ENCODE measurements at regions not wholly inside any gene's neighbourhood (a gene's known extent, or its start where the extent isn't known, plus 50 kb on each side); places are given as distances from the start of the nearest gene placed in this dataset.
"Not testable (repeated sequence)": the region's sequence is repeated elsewhere in the genome, so short reads cannot be mapped to it uniquely, and the experiment has no call there.

DNA sequence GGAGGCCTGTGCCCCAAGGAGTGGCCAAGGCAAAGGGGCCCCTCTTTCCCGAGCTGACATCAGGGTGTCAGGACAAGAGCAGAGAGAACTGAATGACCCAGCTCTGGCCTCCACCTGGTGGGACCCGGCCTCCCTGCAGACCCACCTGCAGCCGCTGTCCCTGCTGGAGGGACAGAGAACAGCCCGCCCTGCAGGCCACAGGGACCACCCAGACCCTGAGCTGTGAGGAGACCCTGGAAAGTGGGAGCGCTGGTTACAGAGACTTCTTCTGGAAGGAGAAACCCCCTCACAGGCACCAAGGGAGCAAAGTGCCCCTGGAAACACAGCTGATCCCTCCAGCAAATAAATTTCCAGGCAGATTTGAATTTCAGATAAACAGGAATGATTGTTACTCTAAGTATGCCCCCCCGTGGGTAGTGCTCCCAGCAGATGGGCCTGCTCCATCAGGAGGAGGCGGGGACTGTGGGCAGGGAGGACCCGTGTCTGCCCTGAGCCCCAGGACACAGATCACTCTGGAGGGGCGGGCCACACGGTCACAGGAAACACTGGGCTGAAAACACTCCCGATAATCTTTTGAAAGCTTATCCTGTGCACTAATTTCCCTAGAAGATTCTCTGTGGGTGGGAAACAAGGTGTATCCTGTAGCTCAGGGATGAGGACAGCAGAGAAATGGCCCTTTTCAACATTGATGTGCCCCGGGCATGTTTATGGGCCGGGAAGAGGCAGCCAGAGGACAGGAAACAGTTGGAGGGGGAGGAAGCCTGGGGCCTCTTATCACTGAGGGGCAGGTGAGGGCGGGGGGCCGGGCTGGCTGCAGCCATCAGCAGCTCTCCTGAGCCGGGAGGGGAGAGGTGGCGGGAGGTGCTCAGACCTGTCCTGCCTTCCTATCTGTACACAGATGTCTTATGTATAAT is 276.0 kb downstream of the ADGRD1 start:
- peak; percentile 15 for DNase-seq (ENCODE audit: low spot score)

DNA sequence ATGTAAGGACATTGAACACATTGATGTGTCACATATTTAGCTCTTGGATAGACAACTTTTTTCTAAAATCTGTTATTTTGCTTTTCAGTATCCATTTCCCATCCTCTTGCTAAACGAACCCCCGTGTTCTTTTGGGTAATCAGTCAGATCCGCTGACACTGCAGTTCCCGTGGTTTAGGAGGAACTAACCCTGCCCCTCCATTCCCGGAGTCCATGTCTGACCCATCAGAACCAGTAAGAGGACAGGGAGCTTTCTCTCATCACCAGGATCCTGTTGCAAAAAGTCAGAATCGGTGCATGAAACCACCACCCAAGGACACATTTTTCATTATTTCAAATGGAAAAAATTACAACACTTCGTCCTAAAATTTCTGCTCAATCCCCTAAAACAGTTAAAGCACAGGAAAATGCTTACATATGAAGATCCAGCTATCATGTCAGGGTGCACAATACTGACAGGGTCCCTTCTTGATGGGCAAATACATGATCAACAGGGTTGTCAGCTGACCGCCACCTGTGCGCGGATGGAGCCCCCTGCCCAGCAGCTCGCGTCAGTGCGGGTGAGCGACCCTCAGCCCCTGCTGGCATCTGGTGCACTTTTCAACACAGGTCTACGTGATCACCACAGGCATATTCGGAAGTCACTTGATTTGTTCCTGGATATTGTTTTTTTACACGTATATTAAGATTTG is 276.8 kb downstream of the ADGRD1 start:
- no peak for DNase-seq (ENCODE audit: low spot score)

DNA sequence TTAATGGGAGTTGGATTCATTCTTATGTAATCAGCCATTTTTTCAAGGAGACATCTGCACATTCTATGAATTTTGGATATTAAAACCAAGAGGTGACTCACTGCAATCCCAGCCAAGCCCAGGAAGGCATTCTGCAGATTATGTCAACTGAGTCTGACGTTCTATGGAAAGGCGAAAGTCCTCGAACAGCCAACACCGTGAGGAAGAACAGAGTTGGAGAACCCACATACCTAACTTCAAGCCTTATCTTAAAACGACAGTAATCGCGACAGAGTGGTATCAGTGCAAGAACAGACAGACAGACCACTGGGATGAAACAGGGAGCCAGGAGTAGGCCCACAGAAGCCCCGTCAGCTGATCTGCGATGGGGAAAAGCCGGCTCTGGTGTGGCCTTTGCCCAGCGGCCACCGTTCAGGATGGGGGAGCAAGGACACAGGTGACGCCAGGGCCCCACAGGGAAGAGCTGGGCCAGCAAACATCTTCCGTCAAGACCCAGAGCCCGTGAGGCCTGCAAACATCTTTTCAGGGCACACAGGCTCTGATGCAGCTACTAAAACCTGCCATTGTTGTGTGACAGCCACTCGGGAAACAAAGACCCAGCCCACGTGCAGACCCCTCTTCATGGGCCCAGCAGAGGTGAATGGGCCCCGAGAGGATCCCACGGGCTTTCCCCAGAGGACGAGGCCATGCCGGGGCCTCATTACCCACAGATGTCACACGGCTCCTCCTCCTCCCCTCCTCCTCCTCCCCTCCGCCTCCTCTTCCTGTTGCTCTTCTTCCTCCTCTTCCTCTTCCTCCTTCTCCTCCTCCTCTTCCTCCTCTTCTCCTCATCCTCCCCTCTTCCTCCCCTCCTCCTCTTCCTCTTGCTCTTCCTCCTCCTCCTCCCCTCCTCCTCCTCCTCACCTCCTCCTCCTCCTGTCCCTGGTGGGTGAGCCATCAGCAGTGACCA is 277.6 kb downstream of the ADGRD1 start:
- no peak for DNase-seq (ENCODE audit: low spot score)

DNA sequence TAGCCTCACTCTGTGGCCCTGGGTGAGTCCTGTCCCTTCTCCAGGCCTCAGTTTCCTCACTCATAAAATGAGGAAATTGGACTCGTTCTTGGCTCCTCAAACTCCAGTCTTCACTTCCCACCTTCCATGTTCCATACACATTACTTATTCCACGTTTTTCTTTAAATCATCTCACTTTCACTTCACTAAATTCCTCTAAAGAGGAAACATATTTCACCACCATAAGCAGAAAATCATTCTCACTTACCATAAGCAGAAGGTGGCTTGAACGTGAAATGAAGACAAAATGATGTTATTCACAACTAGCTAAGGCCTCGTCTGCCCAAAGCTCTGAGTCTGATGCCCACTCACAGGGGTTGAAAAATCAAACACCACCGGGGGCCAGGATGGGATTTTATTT is 278.3 kb downstream of the ADGRD1 start:
- no peak for DNase-seq (ENCODE audit: low spot score)

DNA sequence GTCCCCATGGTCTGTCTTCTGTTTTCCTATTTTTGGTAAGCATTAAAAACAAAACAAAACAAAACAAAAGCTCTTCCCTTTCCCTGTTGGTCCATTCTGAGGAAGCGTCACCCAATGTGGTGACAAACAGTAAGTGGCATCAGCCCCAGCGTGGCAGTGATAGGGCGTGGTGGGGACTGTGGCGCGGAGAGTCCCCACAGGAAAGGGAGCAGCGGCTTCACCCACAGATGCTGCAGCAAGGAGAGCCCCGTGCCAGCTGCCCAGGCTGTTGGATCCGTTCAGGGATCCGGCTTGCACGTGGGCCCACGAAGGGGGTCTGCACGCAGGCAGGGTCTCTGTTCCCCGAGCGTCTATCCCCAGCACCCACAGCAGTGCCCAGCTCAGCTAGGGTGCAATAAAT is 279.2 kb downstream of the ADGRD1 start:
- not testable (repeated sequence) for DNase-seq (ENCODE audit: low spot score)

DNA sequence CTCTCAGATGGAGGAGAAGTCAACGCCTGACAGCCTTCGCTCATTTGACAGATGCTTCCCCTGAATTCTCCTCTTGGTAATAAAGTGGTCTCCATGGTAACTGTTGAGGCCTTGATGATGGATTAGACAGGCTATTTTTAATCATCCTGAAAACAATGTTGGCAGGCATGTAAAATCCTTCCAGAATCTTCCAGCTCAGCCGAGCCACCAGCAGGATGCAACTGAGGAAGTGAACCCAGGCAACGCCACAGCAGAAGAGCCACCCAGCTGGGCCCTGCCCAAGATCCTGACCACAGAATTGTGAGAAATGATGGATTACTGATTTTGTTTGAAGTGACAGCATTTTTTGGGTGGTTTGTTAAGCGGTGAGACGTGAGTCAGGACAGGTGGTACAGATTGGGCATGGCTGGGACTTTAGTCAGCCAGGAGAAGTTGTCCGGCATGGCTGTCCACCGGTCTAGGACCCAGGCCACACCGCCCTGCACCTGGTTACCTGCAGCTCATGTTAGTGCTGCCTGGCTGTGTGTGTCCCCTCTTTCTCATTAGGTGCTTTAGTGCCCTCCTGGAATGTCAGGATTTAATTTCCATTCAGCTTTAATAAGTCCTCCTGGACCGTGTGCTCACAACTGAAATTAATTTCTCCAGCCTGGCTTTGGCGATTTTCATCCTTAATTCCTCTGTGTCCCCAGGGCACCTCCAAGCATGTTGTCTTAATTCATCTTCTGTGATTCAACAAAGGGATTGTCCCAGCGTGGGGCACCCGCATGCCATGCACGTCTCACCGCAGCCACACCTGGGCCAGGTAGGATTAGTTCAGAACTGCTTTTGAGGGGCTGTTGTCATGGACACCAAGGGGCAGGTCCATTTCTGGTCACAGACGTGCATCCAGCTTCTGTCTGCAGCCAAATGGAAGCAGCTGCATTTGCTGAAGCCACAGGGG is 280.4 kb downstream of the ADGRD1 start:
- DNase-seq (ENCODE audit: low spot score): not testable (repeated sequence)

DNA sequence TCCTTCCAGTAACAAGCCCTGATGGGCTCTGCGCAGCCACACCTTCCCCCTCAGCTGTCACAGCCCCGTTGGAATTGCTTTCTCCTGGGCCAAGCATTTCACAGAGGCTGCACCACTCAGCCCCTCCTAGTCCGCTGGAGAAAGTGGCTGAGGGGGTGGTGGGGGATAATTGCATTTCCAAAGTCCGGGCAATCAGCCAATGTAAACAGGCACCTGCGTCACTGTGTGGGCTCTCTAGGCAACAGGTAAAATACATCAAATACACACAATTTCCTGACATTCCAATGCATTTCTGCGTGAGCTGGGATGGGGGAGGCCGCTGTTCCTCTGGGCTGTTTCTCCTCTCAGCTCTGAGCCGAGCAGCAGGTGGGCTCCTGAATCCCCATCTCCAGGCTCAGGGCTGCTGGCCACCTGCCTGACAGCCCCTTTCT is 281.1 kb downstream of the ADGRD1 start:
- not testable (repeated sequence) for DNase-seq (ENCODE audit: low spot score)

DNA sequence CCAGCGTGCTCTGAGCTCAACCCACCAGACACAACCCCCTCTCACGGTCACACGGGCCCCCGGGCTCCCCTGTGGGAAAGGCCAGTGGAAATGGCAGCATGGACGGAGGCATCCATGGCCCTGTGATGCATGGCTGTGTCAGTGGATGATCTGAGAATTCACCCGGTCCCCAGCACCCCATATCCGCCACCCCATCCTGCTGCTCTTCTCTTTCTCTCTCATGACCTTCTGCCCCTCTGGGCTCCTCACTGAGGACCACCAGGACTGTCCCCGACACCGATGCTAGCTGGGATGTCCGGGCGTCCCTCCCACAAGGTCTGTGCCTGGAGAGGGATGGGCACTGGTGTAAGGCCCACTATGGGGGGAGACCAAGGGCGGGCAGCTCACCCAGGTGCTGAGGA is 282.2 kb downstream of the ADGRD1 start:
- DNase-seq (ENCODE audit: low spot score): no peak

DNA sequence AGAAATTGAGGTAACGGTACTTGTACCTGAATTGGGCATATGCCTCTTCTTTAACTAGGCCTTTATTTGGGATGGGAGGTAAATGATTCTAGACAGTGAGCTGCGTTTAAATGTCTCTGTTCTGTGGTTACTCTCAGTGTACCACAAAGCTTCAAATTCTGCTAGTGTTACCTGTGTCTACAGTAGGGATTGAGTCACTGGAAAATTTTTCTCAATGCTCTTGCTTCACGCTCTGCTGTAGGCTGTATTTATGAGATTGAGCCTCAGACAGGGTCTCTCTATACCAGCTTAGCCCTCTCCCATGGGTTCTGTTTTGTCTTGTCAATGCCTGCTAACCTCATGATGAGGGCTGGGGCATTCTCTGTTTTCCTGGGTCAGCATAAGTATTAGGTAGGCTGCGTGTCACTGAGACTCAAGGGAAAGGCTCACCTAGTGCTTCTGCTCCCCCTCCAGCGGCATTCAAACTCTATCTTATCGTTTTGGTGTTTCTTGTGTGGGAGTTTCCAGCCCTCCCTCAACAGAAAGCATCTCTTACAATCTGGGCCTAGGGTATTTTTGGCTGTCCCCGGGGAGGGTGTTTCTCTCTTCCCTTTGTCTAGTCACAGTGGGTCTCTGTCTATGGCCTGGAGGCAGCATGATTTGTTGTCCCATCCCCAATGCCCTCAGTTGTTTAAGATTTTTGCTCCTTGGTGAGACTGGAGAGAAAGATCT is 285.8 kb downstream of the ADGRD1 start:
- no peak for DNase-seq (ENCODE audit: low spot score)

DNA sequence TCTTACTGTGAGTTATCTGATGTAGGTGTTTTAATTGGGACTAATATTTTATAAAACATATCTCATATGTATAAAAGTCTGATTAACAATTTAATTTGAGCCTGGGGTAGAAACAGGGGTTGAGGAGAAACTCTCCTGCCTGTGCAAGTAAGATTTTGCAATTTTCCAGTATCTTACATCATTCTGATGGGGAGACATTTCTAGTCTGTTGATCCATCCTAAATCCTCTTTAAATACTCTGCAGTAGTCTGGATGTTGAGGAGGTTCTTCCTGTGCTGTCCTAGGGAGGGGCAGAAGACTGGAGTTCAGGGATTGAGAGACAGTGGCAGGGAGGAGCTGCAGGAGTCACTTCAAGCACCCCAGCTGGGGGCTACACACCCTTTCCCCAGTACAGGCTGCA is 287.8 kb downstream of the ADGRD1 start:
- DNase-seq (ENCODE audit: low spot score): no peak

DNA sequence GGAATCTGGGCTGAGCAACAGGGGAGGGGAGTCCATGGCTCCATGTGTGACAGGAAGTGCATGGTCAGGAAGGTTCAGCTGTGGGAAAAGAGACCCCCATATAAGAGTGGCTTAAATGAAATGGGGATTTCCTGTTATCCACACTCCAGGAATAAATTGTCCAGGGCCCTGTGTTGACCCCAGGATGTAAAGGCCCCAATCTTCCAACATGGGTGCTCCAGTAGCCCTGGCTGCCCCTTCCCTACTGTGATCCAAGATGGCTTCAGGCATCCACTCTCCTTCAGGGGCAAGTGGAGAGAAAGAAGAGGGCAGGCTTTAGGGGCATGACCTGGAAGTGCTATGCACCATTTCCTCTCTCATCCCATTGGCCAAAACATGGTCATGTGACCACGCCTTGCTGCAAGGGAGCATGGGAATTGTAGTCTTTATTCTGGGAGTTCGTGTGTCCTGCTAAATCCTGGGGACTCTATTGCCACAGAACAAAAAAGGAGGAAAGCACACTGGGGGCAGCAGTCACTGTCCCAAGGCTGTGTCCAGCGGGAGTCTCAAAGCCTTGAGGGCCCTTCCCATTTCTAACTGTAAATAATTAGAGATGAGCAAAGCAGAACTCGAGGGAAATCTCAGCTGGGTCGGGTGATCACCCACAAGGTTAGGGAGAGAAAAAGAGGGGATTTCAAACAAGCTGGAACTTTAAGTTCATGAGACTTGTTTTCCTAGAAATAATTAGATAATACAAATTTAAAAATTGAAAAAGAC is 289.2 kb downstream of the ADGRD1 start:
- DNase-seq (ENCODE audit: low spot score): no peak

DNA sequence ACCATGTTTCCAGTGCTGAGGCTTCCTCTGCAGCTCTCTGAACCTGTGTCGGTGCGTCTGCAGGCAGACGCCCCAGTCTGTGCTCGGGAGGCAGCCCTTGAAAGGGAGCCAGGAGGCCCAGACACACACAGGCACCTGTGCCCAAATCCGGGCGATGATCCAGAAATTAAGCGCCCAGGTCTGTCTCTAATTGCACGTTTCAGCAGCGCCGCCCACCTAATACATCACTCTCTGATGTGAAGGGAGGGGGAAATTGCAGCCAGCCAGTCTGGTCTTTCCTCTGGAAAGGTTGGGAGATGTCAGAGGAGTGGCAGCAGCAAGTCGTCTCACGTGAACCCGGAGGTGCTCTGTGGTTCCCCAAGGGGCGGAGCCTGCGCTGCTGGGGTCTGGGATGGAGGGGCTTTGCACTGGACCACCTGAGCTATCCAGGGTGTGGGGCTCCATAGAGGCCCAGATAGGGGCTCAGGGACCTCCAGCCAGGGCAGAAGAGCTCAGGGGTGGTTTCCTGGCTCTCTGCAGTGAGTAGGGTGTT is 290.5 kb downstream of the ADGRD1 start:
- not testable (repeated sequence) for DNase-seq (ENCODE audit: low spot score)

DNA sequence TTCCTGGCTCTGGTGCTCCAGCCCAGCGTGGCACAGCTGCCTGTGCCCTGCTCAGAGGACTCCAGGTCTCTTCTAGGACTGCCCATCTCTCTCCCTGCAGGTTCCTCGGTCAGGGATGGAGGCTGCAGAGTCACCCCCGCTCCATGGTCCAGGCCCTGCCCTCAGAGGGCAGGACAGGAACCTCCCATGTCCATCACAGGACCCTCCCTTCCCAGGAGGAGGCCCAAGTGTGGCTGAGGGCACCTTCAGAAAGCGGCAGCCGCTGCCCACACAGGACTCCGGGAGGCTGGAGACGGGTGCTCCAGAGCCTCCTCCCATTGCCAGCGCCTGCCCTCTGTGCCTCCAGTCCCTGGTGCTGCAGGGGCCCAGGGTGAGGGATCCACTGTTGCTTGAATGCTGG is 291.5 kb downstream of the ADGRD1 start:
- DNase-seq (ENCODE audit: low spot score): not testable (repeated sequence)

DNA sequence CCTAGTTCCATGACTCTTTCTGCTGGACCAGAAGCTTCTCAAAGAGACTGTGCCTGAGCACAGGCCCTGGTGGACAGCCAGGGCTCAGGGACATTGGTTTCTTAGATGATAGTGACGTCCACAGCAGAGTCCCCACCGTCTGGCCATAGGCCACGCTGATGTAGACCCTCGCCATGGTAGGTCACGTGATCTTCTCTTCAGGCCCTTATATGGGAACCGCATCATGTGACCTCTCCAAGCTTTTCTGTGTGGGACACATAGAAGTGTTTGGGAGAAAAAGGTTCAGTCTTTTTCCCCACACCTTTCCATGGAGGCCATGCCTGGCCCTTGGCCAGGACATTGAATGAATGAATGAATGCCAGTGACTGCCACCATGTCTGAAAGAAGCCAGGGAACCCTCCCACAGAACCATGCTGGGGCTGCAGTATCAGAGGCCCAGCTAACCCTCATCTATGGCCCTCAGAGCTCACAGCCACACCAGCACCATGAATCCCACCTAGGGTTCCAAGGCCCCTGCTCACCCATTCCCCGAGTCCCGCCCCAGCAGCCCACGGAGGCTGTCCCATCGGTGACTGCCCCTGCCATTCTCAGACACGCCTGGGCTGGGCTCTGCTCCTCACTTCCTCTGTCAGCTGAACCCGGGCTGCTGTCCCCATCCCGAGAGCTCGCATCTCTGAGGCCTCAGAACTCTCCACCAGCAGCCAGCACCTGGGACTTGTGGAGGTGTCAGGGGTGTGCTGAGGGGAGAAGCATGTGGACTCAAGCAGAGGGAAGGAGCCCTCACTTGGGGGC is 292.1 kb downstream of the ADGRD1 start:
- no peak for DNase-seq (ENCODE audit: low spot score)

DNA sequence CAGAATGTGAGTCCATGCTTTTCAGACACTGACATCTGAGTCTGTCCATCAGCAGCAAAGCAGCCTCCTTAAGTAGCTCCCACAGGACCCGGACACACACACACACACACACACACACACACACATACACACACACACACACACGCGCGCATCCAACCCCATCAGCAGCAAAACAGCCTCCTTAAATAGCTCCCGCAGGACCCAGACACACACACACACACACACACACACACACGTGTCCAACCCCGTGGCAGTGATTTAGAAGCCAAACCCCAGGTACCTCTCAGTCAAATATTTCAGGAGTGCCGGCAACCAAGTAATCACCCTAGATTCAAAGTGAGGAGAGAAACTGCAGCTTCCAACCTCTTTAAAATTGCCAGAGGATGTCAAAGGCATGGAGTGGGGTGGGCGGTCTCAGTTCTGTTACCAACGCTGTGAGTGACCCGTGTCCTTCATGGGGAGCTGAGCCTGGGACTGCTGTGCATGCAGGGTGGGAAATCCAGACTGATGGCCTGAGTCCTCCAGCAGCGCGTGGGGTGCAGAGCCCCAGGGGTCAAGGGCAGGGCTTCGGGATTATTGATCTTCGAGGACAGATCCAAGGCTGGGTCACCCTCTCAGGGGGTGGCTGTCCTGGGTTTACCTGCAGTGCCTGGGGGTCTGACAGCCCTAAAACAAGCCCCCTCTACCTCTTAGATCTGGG is 293.5 kb downstream of the ADGRD1 start:
- DNase-seq (ENCODE audit: low spot score): not testable (repeated sequence)

DNA sequence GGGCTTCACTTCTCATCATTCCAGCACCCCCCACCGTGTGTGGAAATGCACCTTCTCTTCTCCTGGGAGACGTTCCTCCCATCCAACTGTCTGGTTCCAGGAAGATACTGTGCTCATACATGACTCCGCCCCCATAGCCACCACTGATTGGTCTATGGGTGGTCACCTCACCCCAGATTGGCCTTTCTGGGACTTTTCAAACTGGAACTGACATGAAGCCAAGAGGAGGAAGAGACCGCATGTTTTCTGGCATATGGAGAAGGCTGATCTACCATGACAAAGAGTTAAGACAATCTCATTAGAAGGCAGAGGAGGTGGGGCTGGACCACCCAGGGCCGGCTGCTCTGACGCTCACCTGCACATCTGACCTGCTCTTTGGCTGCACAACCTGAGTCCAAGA is 294.2 kb downstream of the ADGRD1 start:
- DNase-seq (ENCODE audit: low spot score): not testable (repeated sequence)

DNA sequence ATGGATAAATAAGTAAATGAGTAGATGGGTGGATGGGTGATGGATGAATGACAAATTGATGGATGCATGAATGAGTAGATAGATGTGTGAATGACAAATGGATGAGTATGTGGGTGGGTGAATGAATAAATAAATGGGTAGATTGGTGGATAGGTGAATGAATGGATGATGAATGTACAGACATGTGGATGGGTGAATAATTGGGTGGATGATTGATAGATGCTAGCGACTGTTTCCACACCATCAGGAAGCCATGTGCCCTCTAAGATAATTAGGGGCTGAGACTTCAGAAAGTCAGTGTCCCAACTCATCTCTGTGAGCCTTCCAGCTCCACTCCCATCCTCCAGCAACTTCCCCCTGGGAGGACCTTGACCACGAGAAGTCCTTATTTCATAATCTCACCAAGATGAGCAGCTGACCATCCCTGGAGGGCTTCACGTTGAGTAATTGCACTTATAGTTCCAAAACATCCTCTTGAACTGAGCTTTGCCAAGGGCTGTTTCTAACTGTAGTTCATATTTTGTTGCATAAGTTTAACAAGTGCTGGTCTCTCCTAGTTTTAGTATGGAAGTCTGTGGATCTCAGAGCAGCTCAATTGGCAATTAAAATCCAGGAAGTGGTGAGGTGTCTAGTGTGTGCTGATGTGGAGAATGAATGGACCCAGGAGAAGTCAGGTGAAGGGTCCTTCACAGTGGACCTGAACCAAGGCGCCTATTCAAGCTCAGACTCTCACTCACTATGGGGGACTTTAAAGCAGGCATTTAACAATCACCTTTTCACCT is 295.7 kb downstream of the ADGRD1 start:
- DNase-seq (ENCODE audit: low spot score): no peak

Measured in mucosa of gallbladder (tissue), 1 donor.